Neural cell (in vitro differentiated cells): ENCODE measurements at regions not wholly inside any gene's neighbourhood (a gene's known extent, or its start where the extent isn't known, plus 50 kb on each side); places are given as distances from the start of the nearest gene placed in this dataset.
"Not testable (repeated sequence)": the region's sequence is repeated elsewhere in the genome, so short reads cannot be mapped to it uniquely, and the experiment has no call there.

Source experiments
- CTCF ChIP-seq: fragments of 450-650 bp; IDR thresholded peaks from 2 replicates; pipeline ENCODE4 v1.5.1; 2014; ENCODE audit warnings: antibody characterized with exemption, mild to moderate bottlenecking, moderate library complexity; ENCODE audit not compliant: poor library complexity, severe bottlenecking
- EZH2 ChIP-seq: fragments of 200-600, 300-800 bp; shearing (Covaris generic), sonication (generic); IDR thresholded peaks from 2 replicates; pipeline ENCODE4 v1.6.1; 2014; ENCODE audit warnings: antibody characterized with exemption, low read length, borderline replicate concordance, mild to moderate bottlenecking; ENCODE audit not compliant: insufficient read depth, poor library complexity, severe bottlenecking
- REST ChIP-seq: IDR thresholded peaks from 2 replicates; pipeline ENCODE4 v1.6.1; 2012; ENCODE audit warnings: borderline replicate concordance

GRCh38 chr2:87314622-87315021, 293.0 kb upstream of the PLGLB1 start:
- TF ChIP-seq CTCF, REST, EZH2: not testable (repeated sequence)
